Keratinocyte (primary cell): ENCODE measurements at regions not wholly inside any gene's neighbourhood (a gene's known extent, or its start where the extent isn't known, plus 50 kb on each side); places are given as distances from the start of the nearest gene placed in this dataset.

ENCODE experiments used
- DNase-seq: peaks from one replicate; pipeline ENCODE4 v3.0.0-alpha.2; 2011; ENCODE audit warnings: low read depth, missing footprints, low spot score
- FAIRE-seq: peaks from 2 replicates; lab custom pipeline; 2011; peaks lifted over from hg19 to GRCh38; lab: Jason Lieb, UNC
- H2AFZ ChIP-seq: 2 replicates; pipeline ENCODE4 v1.6.0; 2012; ENCODE audit warnings: low read length, control low read depth, inconsistent platforms; ENCODE audit not compliant: control insufficient read depth
- H3K27ac ChIP-seq: 2 replicates; pipeline ENCODE4 v1.5.1; 2011; ENCODE audit warnings: low read length; ENCODE audit not compliant: control insufficient read depth, insufficient read depth
- H3K27me3 ChIP-seq: 3 replicates; pipeline ENCODE4 v1.6.0; 2011; ENCODE audit warnings: low read length; ENCODE audit not compliant: control insufficient read depth, insufficient read depth; ENCODE audit errors: extremely low read depth
- H3K36me3 ChIP-seq, 2 experiments: 2 replicates in 1 of 2; 3 replicates in 1 of 2; pipeline ENCODE4 v1.5.1; 2011; ENCODE audit warnings: low read length in 2 of 2, mild to moderate bottlenecking in 1 of 2; ENCODE audit not compliant: control insufficient read depth in 2 of 2, insufficient read depth in 2 of 2; ENCODE audit errors: extremely low read depth in 1 of 2
- H3K4me1 ChIP-seq: 3 replicates; pipeline ENCODE4 v1.5.1; 2011; ENCODE audit warnings: low read length; ENCODE audit not compliant: control insufficient read depth, insufficient read depth; ENCODE audit errors: extremely low read depth
- H3K4me2 ChIP-seq: 3 replicates; pipeline ENCODE4 v1.6.0; 2011; ENCODE audit warnings: low read depth, low read length; ENCODE audit not compliant: control insufficient read depth, insufficient read depth; ENCODE audit errors: extremely low read depth
- H3K4me3 ChIP-seq, 3 experiments: fragments of 200-600 bp in 1 of 3; sonication (generic) in 1 of 3; 2 replicates in 2 of 3; 3 replicates in 1 of 3; pipeline ENCODE4 v1.5.1; 2011 to 2016; ENCODE audit warnings: low read length in 3 of 3, mild to moderate bottlenecking in 3 of 3, control low read depth in 2 of 3, inconsistent platforms in 1 of 3, low read depth in 1 of 3, mixed read lengths in 1 of 3, mixed run types in 1 of 3, moderate library complexity in 1 of 3; ENCODE audit not compliant: control insufficient read depth in 2 of 3, insufficient read depth in 2 of 3; ENCODE audit errors: extremely low read depth in 1 of 3
- H3K79me2 ChIP-seq: 2 replicates; pipeline ENCODE4 v1.6.0; 2012; ENCODE audit warnings: low read length; ENCODE audit not compliant: control insufficient read depth, insufficient read depth
- H3K9ac ChIP-seq: 3 replicates; pipeline ENCODE4 v1.6.0; 2011; ENCODE audit warnings: low read length; ENCODE audit not compliant: control insufficient read depth, insufficient read depth; ENCODE audit errors: extremely low read depth
- H3K9me1 ChIP-seq: 3 replicates; pipeline ENCODE4 v1.6.0; 2011; ENCODE audit warnings: low read length; ENCODE audit not compliant: control insufficient read depth, insufficient read depth; ENCODE audit errors: extremely low read depth
- H3K9me3 ChIP-seq: 2 replicates; pipeline ENCODE4 v1.5.1; 2012; ENCODE audit warnings: low read depth, low read length; ENCODE audit not compliant: control insufficient read depth
- H4K20me1 ChIP-seq: 3 replicates; pipeline ENCODE4 v1.6.0; 2011; ENCODE audit warnings: low read length; ENCODE audit not compliant: control insufficient read depth, insufficient read depth; ENCODE audit errors: extremely low read depth
- EZH2 ChIP-seq: IDR thresholded peaks from one replicate; pipeline ENCODE4 v1.6.1; 2012; ENCODE audit warnings: inconsistent platforms, mild to moderate bottlenecking, low read length, moderate library complexity
- dilution Hi-C: fragments of 300-500 bp; cut with MboI; formaldehyde crosslinking; loops from one replicate; pipeline ENCODE4 v1.7.0; 2020; ENCODE audit warnings: low sequenced_read_pairs; ENCODE audit not compliant: extremely low pct_ligation_motif_present
- TF ChIP-seq, protein P1 (sequence below), 3 experiments: IDR thresholded peaks in 1 of 3; conservative IDR thresholded peaks in 1 of 3; optimal IDR thresholded peaks in 1 of 3; 2 replicates in 2 of 3; 3 replicates in 1 of 3; pipeline versions ENCODE3 to v1.5.1; 2011; ENCODE audit warnings: low read length in 3 of 3, mild to moderate bottlenecking in 3 of 3, moderate library complexity in 2 of 3, control low read depth in 1 of 3, inconsistent platforms in 1 of 3; ENCODE audit not compliant: insufficient read depth in 2 of 3; ENCODE audit errors: extremely low read depth in 1 of 3

- Histone ChIP-seq H3K4me3 (no peak overlapping the region), H3K4me2 (no peak overlapping the region), H2AFZ (no peak overlapping the region), H3K27ac (no peak overlapping the region), H3K9me1 (no peaks in the 10 kb centered on the region), H3K9ac (no peak overlapping the region), H3K27me3 (no peaks in the 10 kb centered on the region), H3K9me3 (no peaks in the 10 kb centered on the region), H3K79me2 (no peaks in the 10 kb centered on the region), H4K20me1 (no peaks in the 10 kb centered on the region), H3K36me3 (no peaks in the 10 kb centered on the region), H3K4me1 (no peaks in the 10 kb centered on the region)
- TF ChIP-seq, protein P1, sequence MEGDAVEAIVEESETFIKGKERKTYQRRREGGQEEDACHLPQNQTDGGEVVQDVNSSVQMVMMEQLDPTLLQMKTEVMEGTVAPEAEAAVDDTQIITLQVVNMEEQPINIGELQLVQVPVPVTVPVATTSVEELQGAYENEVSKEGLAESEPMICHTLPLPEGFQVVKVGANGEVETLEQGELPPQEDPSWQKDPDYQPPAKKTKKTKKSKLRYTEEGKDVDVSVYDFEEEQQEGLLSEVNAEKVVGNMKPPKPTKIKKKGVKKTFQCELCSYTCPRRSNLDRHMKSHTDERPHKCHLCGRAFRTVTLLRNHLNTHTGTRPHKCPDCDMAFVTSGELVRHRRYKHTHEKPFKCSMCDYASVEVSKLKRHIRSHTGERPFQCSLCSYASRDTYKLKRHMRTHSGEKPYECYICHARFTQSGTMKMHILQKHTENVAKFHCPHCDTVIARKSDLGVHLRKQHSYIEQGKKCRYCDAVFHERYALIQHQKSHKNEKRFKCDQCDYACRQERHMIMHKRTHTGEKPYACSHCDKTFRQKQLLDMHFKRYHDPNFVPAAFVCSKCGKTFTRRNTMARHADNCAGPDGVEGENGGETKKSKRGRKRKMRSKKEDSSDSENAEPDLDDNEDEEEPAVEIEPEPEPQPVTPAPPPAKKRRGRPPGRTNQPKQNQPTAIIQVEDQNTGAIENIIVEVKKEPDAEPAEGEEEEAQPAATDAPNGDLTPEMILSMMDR (optimal IDR thresholded peaks at IDR 0.05 in 1 of 3, IDR thresholded peaks at IDR 0.05 in 1 of 3, conservative IDR thresholded peaks at IDR 0.05 in 1 of 3; ENCODE audit: extremely low read depth in 1 of 3, insufficient read depth in 2 of 3, low read length in 3 of 3), result no peak
- no peak for TF ChIP-seq EZH2
- peak; percentile 29 for FAIRE-seq
- dilution Hi-C loops, result no loop called here
- DNase-seq, result no peak
Observed at GRCh38 chr2:147603447-147603846, 241.4 kb upstream of the ACVR2A start.

- H3K36me3 ChIP-seq, result no peaks in the 10 kb centered on the region
- TF ChIP-seq, protein P1 (optimal IDR thresholded peaks at IDR 0.05 in 1 of 3, IDR thresholded peaks at IDR 0.05 in 1 of 3, conservative IDR thresholded peaks at IDR 0.05 in 1 of 3; ENCODE audit: extremely low read depth in 1 of 3, insufficient read depth in 2 of 3, low read length in 3 of 3), result no peak
- TF ChIP-seq EZH2, result no peak
- DNase-seq (no peak), FAIRE-seq (no peak)
- no peaks in the 10 kb centered on the region for H3K27me3 ChIP-seq
- no peaks in the 10 kb centered on the region for H4K20me1 ChIP-seq
- H2AFZ ChIP-seq, result no peak overlapping the region
- dilution Hi-C loops, result no loop called here
- no peaks in the 10 kb centered on the region for H3K4me1 ChIP-seq
- no peaks in the 10 kb centered on the region for H3K9me1 ChIP-seq
- H3K4me3 ChIP-seq, result no peak overlapping the region
- H3K79me2 ChIP-seq, result no peaks in the 10 kb centered on the region
- no peak overlapping the region for H3K9ac ChIP-seq
- no peaks in the 10 kb centered on the region for H3K9me3 ChIP-seq
- H3K4me2 ChIP-seq, result no peak overlapping the region
- no peak overlapping the region for H3K27ac ChIP-seq
Observed at GRCh38 chr2:147600646-147601045, 244.2 kb upstream of the ACVR2A start.
